Neuronal stem cell (in vitro differentiated cells): ENCODE measurements at regions not wholly inside any gene's neighbourhood (a gene's known extent, or its start where the extent isn't known, plus 50 kb on each side); places are given as distances from the start of the nearest gene placed in this dataset.
"Not testable (repeated sequence)": the region's sequence is repeated elsewhere in the genome, so short reads cannot be mapped to it uniquely, and the experiment has no call there.

ENCODE experiments used
- DNase-seq: peaks from one replicate; pipeline ENCODE4 v3.0.0-alpha.2; 2013; ENCODE audit warnings: low spot score
- H2AFZ ChIP-seq: one replicate; pipeline ENCODE4 v1.6.1; 2013; ENCODE audit warnings: mild to moderate bottlenecking, low read length, inconsistent platforms
- H2AK5ac ChIP-seq: 2 replicates; pipeline ENCODE4 v1.6.1; 2013; ENCODE audit warnings: low read depth, mild to moderate bottlenecking, inconsistent platforms, low read length, moderate library complexity, mixed read lengths
- H2BK120ac ChIP-seq: 2 replicates; pipeline ENCODE4 v1.6.1; 2013; ENCODE audit warnings: low read depth, mild to moderate bottlenecking, inconsistent platforms, low read length, moderate library complexity, mixed read lengths
- H2BK12ac ChIP-seq: one replicate; pipeline ENCODE4 v1.6.1; 2013; ENCODE audit warnings: low read length, inconsistent platforms
- H2BK15ac ChIP-seq: 2 replicates; pipeline ENCODE4 v1.6.1; 2013; ENCODE audit warnings: mild to moderate bottlenecking, low read length, inconsistent platforms, mixed read lengths
- H2BK5ac ChIP-seq: one replicate; pipeline ENCODE4 v1.6.1; 2013; ENCODE audit warnings: inconsistent platforms, mild to moderate bottlenecking, low read length, moderate library complexity
- H3K14ac ChIP-seq: one replicate; pipeline ENCODE4 v1.6.1; 2013; ENCODE audit warnings: low read length, inconsistent platforms
- H3K18ac ChIP-seq: 2 replicates; pipeline ENCODE4 v1.6.1; 2013; ENCODE audit warnings: low read length, inconsistent platforms
- H3K23ac ChIP-seq: 2 replicates; pipeline ENCODE4 v1.6.1; 2013; ENCODE audit warnings: low read depth, mild to moderate bottlenecking, mixed read lengths, low read length, inconsistent platforms; ENCODE audit not compliant: poor library complexity
- H3K27ac ChIP-seq: replicated peaks from 3 replicates; pipeline ENCODE4 v1.5.1; 2013; ENCODE audit warnings: low read length, inconsistent platforms
- H3K27me3 ChIP-seq, 3 experiments: 2 replicates each; pipeline ENCODE4 v1.6.1; 2013; ENCODE audit warnings: low read length in 3 of 3, mild to moderate bottlenecking in 2 of 3, inconsistent platforms in 1 of 3, low read depth in 1 of 3, mixed read lengths in 1 of 3, moderate library complexity in 1 of 3; ENCODE audit not compliant: control insufficient read depth in 3 of 3, insufficient read depth in 3 of 3
- H3K36me3 ChIP-seq, 2 donors: replicated peaks in 1 of 2; 2 replicates each; pipeline ENCODE4 v1.6.1; 2013; ENCODE audit warnings: low read length in 2 of 2; ENCODE audit not compliant: control insufficient read depth in 2 of 2, insufficient read depth in 2 of 2
- H3K4ac ChIP-seq: 2 replicates; pipeline ENCODE4 v1.6.1; 2013; ENCODE audit warnings: inconsistent platforms, mild to moderate bottlenecking, low read length, moderate library complexity
- H3K4me1 ChIP-seq, 2 donors: 1 replicate in 1 of 2; 2 replicates in 1 of 2; pipeline ENCODE4 v1.6.1; 2013; ENCODE audit warnings: low read length in 2 of 2, low read depth in 1 of 2; ENCODE audit not compliant: control insufficient read depth in 2 of 2, insufficient read depth in 1 of 2
- H3K4me2 ChIP-seq: one replicate; pipeline ENCODE4 v1.6.1; 2013; ENCODE audit warnings: mild to moderate bottlenecking, low read length, inconsistent platforms; ENCODE audit not compliant: insufficient read depth, poor library complexity, severe bottlenecking
- H3K4me3 ChIP-seq, 2 donors: 2 replicates each; pipeline ENCODE4 v1.5.1; 2013; ENCODE audit warnings: low read length in 2 of 2, mild to moderate bottlenecking in 2 of 2, inconsistent platforms in 1 of 2, moderate library complexity in 1 of 2
- H3K79me1 ChIP-seq: one replicate; pipeline ENCODE4 v1.6.1; 2013; ENCODE audit warnings: low read depth, mild to moderate bottlenecking, inconsistent platforms, low read length, moderate library complexity
- H3K9ac ChIP-seq: one replicate; pipeline ENCODE4 v1.6.1; 2013; ENCODE audit warnings: mild to moderate bottlenecking, low read depth, low read length, inconsistent platforms; ENCODE audit not compliant: poor library complexity
- H3K9me3 ChIP-seq, 2 donors: replicated peaks in 1 of 2; 2 replicates each; pipeline versions ENCODE3 to v1.6.1; 2013; ENCODE audit warnings: low read length in 2 of 2, mild to moderate bottlenecking in 2 of 2, inconsistent platforms in 1 of 2, low read depth in 1 of 2, mixed read lengths in 1 of 2, moderate library complexity in 1 of 2; ENCODE audit not compliant: control insufficient read depth in 2 of 2, insufficient read depth in 1 of 2
- H4K8ac ChIP-seq: one replicate; pipeline ENCODE4 v1.6.1; 2013; ENCODE audit warnings: low read depth, mild to moderate bottlenecking, inconsistent platforms, low read length, moderate library complexity
- H4K91ac ChIP-seq: one replicate; pipeline ENCODE4 v1.6.1; 2013; ENCODE audit warnings: low read length, low read depth, mild to moderate bottlenecking, inconsistent platforms; ENCODE audit not compliant: poor library complexity
- WGBS, 2 donors: extraction: QIAGEN DNeasy Blood & Tissue Kit; methylation state at CpG; one replicate each; pipeline ENCODE4 v1.1.7; 2013; ENCODE audit warnings: missing lambda C conversion rate in 2 of 2, mixed read lengths in 1 of 2; ENCODE audit not compliant: insufficient read length in 2 of 2, insufficient replicate concordance in 1 of 2; ENCODE audit errors: extremely low coverage in 2 of 2; 5-methylcytosine and 5-hydroxymethylcytosine counted together

- H2AFZ ChIP-seq, H3K27ac ChIP-seq, H4K8ac ChIP-seq, H2BK120ac ChIP-seq, H3K36me3 ChIP-seq, H2BK12ac ChIP-seq, H3K4ac ChIP-seq, H3K4me2 ChIP-seq, DNase-seq, H3K18ac ChIP-seq, H3K4me3 ChIP-seq, H3K9me3 ChIP-seq, H3K14ac ChIP-seq, H2BK15ac ChIP-seq, H2AK5ac ChIP-seq, H2BK5ac ChIP-seq, H3K4me1 ChIP-seq, H3K23ac ChIP-seq, H4K91ac ChIP-seq, H3K79me1 ChIP-seq, H3K9ac ChIP-seq: not testable (repeated sequence)
- peaks cover 0 to 39% (median 0%) of the 10 kb centered on the region in 3 experiments for H3K27me3 ChIP-seq
- WGBS, 2 donors: no CpG with 5 or more reads among the region's 2 CpGs
These were observed 142.3 kb downstream of the CEP120 start for GRCh38 chr5:123280854-123281253.

DNA sequence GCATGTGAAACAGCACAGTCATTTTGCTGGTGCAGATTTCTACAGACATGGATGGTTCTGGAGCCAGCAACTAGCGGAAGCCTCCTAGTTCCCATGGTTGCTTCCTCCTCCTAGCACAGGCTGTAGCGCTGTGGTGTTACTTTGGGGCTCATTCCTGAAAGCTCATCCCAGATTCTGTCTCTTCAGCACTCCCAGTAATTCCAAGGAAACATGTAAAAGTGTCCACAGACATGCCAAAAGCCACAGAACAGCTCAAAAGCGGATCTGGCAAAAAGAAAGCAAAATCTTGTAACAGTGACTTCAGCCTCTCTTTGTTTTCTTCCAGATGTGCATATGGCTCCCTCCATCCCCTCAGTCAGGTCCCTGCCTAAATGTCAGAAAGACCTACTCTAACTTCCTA is 144.1 kb downstream of the CEP120 start:
- H3K23ac ChIP-seq: no peak overlapping the region
- peaks cover 0 to 3% of the 10 kb centered on the region in 2 donors for H3K4me1 ChIP-seq
- H2BK12ac ChIP-seq: no peak overlapping the region
- no peak overlapping the region for H2BK5ac ChIP-seq
- H3K79me1 ChIP-seq: no peaks in the 10 kb centered on the region
- no peak overlapping the region for H3K4ac ChIP-seq
- H3K36me3 ChIP-seq: no peaks in the 10 kb centered on the region
- H3K18ac ChIP-seq: no peak overlapping the region
- no peak overlapping the region for H2BK15ac ChIP-seq
- H2AK5ac ChIP-seq: no peak overlapping the region
- no peak overlapping the region for H2BK120ac ChIP-seq
- WGBS, 2 donors: no CpG with 5 or more reads among the region's 3 CpGs
- no peak overlapping the region for H2AFZ ChIP-seq
- no peak for DNase-seq
- no peak overlapping the region for H3K14ac ChIP-seq
- H3K27ac ChIP-seq: no peak overlapping the region
- H3K9me3 ChIP-seq: no peaks in the 10 kb centered on the region
- H4K8ac ChIP-seq: no peak overlapping the region
- H3K4me2 ChIP-seq: no peak overlapping the region
- no peak overlapping the region for H4K91ac ChIP-seq
- H3K9ac ChIP-seq: no peak overlapping the region
- peaks cover 0 to 25% (median 0%) of the 10 kb centered on the region in 3 experiments for H3K27me3 ChIP-seq
- H3K4me3 ChIP-seq: no peak overlapping the region

DNA sequence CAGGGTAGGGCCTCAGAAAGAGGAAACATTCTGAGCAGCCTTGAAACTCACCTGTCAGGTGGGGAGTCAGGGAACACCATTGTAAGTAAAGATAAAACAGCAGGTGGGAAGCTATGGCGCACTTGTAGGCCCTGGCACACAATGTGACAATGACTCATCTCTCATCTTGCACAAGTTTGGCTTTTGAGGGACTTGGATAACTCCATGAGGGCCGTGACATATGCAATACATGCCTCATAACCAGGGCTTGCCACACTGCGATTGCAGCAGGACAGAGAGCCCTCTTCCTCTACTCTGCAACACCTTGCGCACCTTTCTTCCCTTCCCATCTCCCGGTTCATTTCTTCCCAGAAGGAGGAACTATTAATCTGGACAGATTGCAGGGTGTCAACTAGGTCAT is 144.9 kb downstream of the CEP120 start:
- Histone ChIP-seq H4K91ac (no peak overlapping the region), H3K27me3 (peaks cover 0 to 17% (median 0%) of the 10 kb centered on the region in 3 experiments), H3K9ac (no peak overlapping the region), H3K9me3 (no peaks in the 10 kb centered on the region), H2AFZ (no peak overlapping the region), H3K4me3 (no peak overlapping the region), H3K79me1 (no peaks in the 10 kb centered on the region), H2BK5ac (no peak overlapping the region), H3K14ac (no peak overlapping the region), H2BK120ac (no peak overlapping the region), H3K36me3 (no peaks in the 10 kb centered on the region), H3K27ac (no peak overlapping the region), H2BK12ac (no peak overlapping the region), H3K4me2 (no peak overlapping the region), H2AK5ac (no peak overlapping the region), H3K4me1 (no peaks in the 10 kb centered on the region), H2BK15ac (no peak overlapping the region), H3K4ac (no peak overlapping the region), H3K18ac (no peak overlapping the region), H4K8ac (no peak overlapping the region), H3K23ac (no peak overlapping the region)
- WGBS, 2 donors: no CpG with 5 or more reads among the region's 5 CpGs
- DNase-seq: no peak

GRCh38 chr5:123273984-123274383 is 149.2 kb downstream of the CEP120 start:
- Histone ChIP-seq H3K27ac (no peak overlapping the region), H3K14ac (no peak overlapping the region), H2BK120ac (no peak overlapping the region), H3K4me2 (no peak overlapping the region), H3K18ac (no peak overlapping the region), H3K4me1 (no peaks in the 10 kb centered on the region), H3K4me3 (no peak overlapping the region), H3K79me1 (no peaks in the 10 kb centered on the region), H2BK15ac (no peak overlapping the region), H3K23ac (no peak overlapping the region), H2BK5ac (no peak overlapping the region), H3K27me3 (peaks cover 0 to 13% (median 0%) of the 10 kb centered on the region in 3 experiments), H2BK12ac (no peak overlapping the region), H4K91ac (no peak overlapping the region), H2AK5ac (no peak overlapping the region), H3K4ac (no peak overlapping the region), H2AFZ (no peak overlapping the region), H3K9me3 (no peaks in the 10 kb centered on the region), H3K9ac (no peak overlapping the region), H3K36me3 (no peaks in the 10 kb centered on the region), H4K8ac (no peak overlapping the region)
- DNase-seq: no peak
- no CpG with 5 or more reads among the region's 3 CpGs for WGBS, 2 donors
